OCI-LY3 (cell line): ENCODE measurements at regions not wholly inside any gene's neighbourhood (a gene's known extent, or its start where the extent isn't known, plus 50 kb on each side); places are given as distances from the start of the nearest gene placed in this dataset.

Experiments used
- CTCF ChIP-seq: fragments of 200-600, 300-600 bp; sonication (generic); IDR thresholded peaks from 2 replicates; pipeline ENCODE4 v1.5.1; 2014; ENCODE audit warnings: antibody characterized with exemption, low read length, low read depth
- EZH2phosphoT487 ChIP-seq: fragments of 200-600 bp; shearing (Covaris generic); IDR thresholded peaks from 2 replicates; pipeline ENCODE4 v1.6.1; 2018; ENCODE audit warnings: antibody characterized with exemption, mixed run types, low read depth

- TF ChIP-seq CTCF (no peak), EZH2phosphoT487 (no peak)
These were observed 149.1 kb upstream of the ZNF366 start for GRCh38 chr5:72656331-72656730.
